PC-3 (cell line): ENCODE measurements at regions not wholly inside any gene's neighbourhood (a gene's known extent, or its start where the extent isn't known, plus 50 kb on each side); places are given as distances from the start of the nearest gene placed in this dataset.

Experiments
- EZH2 ChIP-seq: fragments of 300-600 bp; sonication (generic); IDR thresholded peaks from one replicate; pipeline ENCODE4 v1.6.1; 2017; ENCODE audit warnings: antibody characterized with exemption, mild to moderate bottlenecking, low read length; ENCODE audit not compliant: unreplicated experiment
- EZH2phosphoT487 ChIP-seq: fragments of 300-600 bp; sonication (generic); IDR thresholded peaks from 2 replicates; pipeline ENCODE4 v1.6.1; 2018; ENCODE audit warnings: mild to moderate bottlenecking, antibody characterized with exemption, low read length, borderline replicate concordance

DNA sequence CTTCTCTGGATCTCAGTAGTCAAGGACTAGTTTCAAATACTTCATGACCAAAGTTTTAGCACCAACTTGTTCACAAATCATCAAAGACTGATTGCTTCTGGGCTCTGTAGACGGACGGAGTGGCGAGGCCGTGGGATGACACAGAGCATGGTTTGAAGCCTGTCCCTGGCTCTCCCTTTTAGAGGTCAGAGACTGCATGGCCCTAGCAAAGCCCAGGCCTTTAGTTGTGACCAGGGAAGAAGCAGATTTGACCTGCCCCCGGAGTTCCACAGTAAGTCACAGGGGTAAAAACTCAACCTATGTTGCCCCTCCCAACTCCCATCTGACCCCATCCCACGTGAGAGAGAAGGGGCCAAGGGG is 90.4 kb downstream of the SYNE3 start:
- TF ChIP-seq EZH2phosphoT487 (no peak), EZH2 (no peak)
